CD4-positive, alpha-beta T cell treated with Interleukin-6 for 4 hours (primary cell): ENCODE measurements at regions not wholly inside any gene's neighbourhood (a gene's known extent, or its start where the extent isn't known, plus 50 kb on each side); places are given as distances from the start of the nearest gene placed in this dataset.
"Not testable (repeated sequence)": the region's sequence is repeated elsewhere in the genome, so short reads cannot be mapped to it uniquely, and the experiment has no call there.

Experiments used
- DNase-seq: peaks from one replicate; pipeline ENCODE4 v3.0.0-alpha.2; 2020; ENCODE audit warnings: mixed read lengths

DNA sequence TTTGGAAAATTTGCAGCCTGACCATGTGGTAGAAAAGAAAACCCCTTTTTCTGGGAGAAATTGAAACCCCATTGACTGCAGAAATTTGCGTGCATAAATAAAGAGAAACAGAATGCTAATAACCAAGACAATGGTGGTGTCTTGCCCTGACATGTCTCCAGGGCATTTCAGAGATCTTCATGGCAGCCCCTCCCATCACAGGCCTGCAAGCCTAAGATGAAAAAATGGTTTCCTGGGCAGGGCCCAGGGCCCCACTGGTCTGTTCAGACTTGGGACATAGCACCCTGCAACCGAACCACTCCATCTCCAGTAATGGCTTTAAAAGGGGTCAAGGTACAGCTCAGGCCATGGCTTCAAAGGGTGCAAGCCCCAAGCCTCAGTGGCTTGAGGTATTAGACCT lies 71.6 kb upstream of the SGIP1 start:
- no peak for DNase-seq

DNA sequence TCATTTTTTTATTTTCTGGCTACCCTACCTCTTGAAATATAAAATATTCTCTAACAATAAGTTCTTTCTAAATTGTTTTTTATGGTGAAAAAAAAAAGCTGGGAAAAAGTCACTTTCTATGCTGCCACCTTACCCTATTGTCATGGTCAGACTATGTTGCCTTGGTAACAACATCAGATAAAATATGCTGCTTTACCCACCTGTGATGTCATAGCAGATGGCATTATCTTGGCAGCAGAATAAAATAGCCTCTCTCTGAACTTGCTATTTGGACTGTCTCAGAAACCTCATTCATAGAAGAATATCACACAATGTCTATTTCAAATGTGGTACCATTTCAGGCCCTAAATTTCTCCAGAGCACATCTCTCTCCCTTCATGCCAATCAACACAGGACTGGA lies 69.6 kb upstream of the SGIP1 start:
- DNase-seq, result no peak

DNA sequence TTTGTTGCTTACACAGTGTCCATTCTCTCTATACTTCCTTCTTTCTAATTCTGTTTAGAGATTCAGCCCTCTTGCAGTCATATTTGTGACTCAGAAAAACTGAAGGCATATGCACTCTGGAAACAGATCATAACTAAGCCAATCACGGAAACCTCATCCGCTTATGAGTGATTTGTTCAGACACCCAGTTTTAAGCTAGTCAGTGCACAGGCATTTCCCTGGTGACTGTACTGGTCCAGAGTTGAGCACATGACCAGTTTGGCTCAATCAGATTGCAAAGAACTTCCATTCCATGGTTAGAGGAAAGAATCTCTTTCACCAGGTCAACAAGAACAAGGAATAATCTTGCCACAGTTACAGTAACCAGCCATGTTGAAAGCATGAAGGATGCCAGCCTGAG lies 69.2 kb upstream of the SGIP1 start:
- no peak for DNase-seq

DNA sequence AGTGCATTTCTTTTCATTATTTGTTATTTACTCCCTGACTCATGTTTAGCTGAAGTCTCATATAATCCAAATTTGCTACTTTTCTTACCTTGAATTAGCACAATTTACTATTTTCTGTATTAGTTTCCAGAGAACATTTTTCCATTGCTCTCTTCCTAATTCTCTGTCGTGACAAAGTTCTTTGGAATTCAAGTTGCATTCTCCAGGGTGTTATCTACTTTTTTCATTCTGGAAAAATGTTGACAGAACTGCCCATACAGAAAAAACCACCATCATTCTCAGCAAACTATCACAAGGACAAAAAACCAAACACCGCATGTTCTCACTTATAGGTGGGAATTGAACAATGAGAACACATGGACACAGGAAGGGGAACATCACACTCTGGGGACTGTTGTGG lies 67.3 kb upstream of the SGIP1 start:
- DNase-seq, result not testable (repeated sequence)

DNA sequence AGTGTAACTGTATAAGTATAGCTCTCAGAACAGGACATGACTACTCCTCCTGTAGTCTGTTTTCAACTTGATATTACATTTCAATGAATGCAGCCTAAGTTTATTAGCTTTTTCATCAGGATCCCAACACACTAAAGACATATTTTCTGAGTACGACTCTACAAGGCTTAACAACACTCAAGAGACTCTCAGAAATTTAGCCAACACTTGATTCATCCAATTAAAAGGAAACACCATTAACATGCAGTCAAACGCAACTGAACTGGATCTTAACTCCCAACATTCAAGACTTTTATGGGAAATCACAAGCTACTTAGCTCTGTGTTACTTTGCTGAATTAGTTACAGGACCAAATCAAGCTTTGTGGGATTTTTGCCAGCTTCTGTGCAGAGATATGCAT lies 65.2 kb upstream of the SGIP1 start:
- DNase-seq, result no peak

DNA sequence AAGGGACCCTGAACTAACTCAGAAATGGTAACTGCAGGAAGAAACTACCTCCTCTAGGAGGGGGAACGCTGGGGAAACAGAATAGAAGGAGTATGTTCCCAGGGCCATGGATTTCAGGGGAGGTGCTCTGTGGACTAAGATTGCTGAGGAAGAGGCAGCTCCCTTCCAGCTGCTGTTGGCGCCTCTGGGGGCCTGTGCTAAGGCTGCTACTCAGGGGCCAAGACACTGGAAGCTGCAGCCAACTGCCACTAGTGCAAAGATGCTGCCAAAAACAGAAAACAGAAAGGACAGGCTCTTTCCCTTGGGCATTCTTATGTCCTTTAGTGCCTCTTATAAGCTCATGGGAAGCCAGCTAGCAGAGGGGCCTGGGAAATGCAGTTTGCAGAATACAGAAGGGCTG lies 58.0 kb upstream of the SGIP1 start:
- DNase-seq, result no peak

DNA sequence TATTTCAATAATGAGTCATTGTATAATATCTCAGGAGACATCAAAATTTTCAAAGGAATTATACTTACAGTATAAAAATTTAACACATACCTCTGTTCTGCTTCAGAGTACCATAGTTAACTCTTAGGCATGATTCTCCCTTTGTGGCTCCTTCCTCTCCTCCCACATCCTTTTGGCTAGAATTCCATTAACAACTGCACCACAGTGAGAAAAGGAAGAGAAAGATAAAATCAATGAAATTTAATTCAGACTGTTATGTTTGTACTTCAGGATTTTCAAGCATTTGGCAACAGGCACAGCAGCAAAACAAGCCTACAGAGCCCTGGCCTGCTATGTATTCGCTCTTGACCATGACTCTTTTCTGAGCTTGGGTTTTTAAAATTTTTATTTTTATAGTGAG lies 57.2 kb upstream of the SGIP1 start:
- DNase-seq, result no peak

DNA sequence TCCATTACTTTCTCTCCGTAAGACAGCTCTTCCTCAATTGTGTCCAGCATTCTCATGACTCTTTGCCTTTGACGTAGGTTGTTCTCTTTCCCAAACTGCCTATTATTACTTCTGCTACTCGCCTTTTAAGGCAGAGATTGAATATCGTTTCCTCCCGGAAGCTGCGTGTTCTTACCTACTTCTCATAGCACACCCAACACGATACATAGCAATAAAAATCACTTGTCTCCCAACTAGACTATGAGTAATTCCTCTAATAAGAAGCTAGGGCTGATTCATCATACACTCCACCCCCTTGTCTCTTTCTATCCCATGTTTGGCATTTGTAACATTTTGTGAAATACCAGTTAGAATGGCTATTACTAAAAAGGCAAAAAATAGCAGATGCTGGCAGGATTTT lies 55.8 kb upstream of the SGIP1 start:
- no peak for DNase-seq

DNA sequence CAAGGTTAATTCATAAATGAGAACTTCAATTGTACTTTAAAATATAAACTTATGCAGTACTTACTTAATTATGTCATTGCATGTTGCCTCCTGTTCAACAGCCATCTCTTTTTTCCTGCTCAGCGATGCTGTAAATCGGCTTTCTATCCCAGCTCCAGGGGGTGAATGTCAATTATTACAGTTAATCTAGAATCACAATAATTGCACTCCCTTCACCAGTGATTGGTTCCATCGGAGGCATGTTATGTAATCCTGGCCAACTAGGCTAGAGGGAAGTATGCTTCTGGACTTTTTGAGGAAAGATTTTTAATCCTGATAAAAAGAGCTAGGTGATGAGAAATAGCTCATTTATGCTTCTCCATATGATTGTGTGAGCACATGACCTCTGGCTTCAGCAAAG lies 53.8 kb upstream of the SGIP1 start:
- DNase-seq, result no peak

DNA sequence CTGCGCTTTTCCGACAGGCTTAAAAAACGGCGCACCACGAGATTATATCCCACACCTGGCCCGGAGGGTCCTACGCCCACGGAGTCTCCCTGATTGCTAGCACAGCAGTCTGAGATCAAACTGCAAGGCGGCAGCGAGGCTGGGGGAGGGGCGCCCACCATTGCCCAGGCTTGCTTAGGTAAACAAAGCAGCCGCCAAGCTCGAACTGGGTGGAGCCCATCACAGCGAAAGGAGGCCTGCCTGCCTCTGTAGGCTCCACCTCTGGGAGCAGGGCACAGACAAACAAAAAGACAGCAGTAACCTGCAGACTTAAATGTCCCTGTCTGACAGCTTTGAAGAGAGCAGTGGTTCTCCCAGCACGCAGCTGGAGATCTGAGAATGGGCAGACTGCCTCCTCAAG lies 52.7 kb upstream of the SGIP1 start:
- DNase-seq, result not testable (repeated sequence)
